Left kidney (tissue), 1 donor: ENCODE measurements at regions not wholly inside any gene's neighbourhood (a gene's known extent, or its start where the extent isn't known, plus 50 kb on each side); places are given as distances from the start of the nearest gene placed in this dataset.

Experiments
- DNase-seq: peaks from one replicate; pipeline ENCODE4 v3.0.0-alpha.2; 2013

- no peak for DNase-seq
Observed at GRCh38 chr2:215598376-215598975, 162.6 kb upstream of the FN1 start.

GRCh38 chr2:215597577-215597976, 161.7 kb upstream of the FN1 start:
- no peak for DNase-seq

GRCh38 chr2:215594766-215595165, 158.9 kb upstream of the FN1 start:
- no peak for DNase-seq

GRCh38 chr2:215590010-215590745, 154.3 kb upstream of the FN1 start:
- DNase-seq: no peak

- no peak for DNase-seq
Observed at GRCh38 chr2:215583881-215584280, 148.0 kb upstream of the FN1 start.

- no peak for DNase-seq
Observed at GRCh38 chr2:215579809-215580208, 143.9 kb upstream of the FN1 start.

GRCh38 chr2:215577356-215577755, 141.5 kb upstream of the FN1 start:
- no peak for DNase-seq

- no peak for DNase-seq
Observed at GRCh38 chr2:215576572-215576971, 140.7 kb upstream of the FN1 start.

GRCh38 chr2:215573496-215573895, 137.6 kb upstream of the FN1 start:
- no peak for DNase-seq

GRCh38 chr2:215572341-215572848, 136.5 kb upstream of the FN1 start:
- DNase-seq: no peak

- DNase-seq: no peak
Observed at GRCh38 chr2:215571689-215572088, 135.8 kb upstream of the FN1 start.

GRCh38 chr2:215567504-215567903, 131.6 kb upstream of the FN1 start:
- no peak for DNase-seq

- no peak for DNase-seq
Observed at GRCh38 chr2:215565897-215566296, 130.0 kb upstream of the FN1 start.

- no peak for DNase-seq
Observed at GRCh38 chr2:215557701-215558100, 121.8 kb upstream of the FN1 start.

GRCh38 chr2:215556979-215557378, 121.1 kb upstream of the FN1 start:
- DNase-seq: no peak

GRCh38 chr2:215554689-215555498, 119.0 kb upstream of the FN1 start:
- DNase-seq: no peak

GRCh38 chr2:215553946-215554345, 118.1 kb upstream of the FN1 start:
- DNase-seq: no peak

- no peak for DNase-seq
Observed at GRCh38 chr2:215552144-215552580, 116.3 kb upstream of the FN1 start.

GRCh38 chr2:215550331-215550730, 114.5 kb upstream of the FN1 start:
- no peak for DNase-seq

GRCh38 chr2:215548714-215549113, 112.8 kb upstream of the FN1 start:
- no peak for DNase-seq

- DNase-seq: no peak
Observed at GRCh38 chr2:215542690-215543089, 106.8 kb upstream of the FN1 start.

- no peak for DNase-seq
Observed at GRCh38 chr2:215540658-215541057, 104.8 kb upstream of the FN1 start.

- peak; percentile 55 for DNase-seq
Observed at GRCh38 chr2:215537611-215538010, 101.7 kb upstream of the FN1 start.
